Parathyroid adenoma (tissue), 2 donors: ENCODE measurements at regions not wholly inside any gene's neighbourhood (a gene's known extent, or its start where the extent isn't known, plus 50 kb on each side); places are given as distances from the start of the nearest gene placed in this dataset.

Experiments
- H2AFZ ChIP-seq: fragments of 300-600 bp; sonication (generic); one replicate; pipeline ENCODE4 v1.7.0; 2017; ENCODE audit warnings: antibody characterized with exemption, mild to moderate bottlenecking
- H3K27ac ChIP-seq: fragments of 300-600 bp; sonication (generic); one replicate; pipeline ENCODE4 v1.7.0; 2017
- H3K27me3 ChIP-seq: fragments of 300-600 bp; sonication (generic); one replicate; pipeline ENCODE4 v1.7.0; 2017; ENCODE audit warnings: low read length; ENCODE audit not compliant: control insufficient read depth, insufficient read depth
- H3K36me3 ChIP-seq: fragments of 300-600 bp; sonication (generic); one replicate; pipeline ENCODE4 v1.7.0; 2017; ENCODE audit warnings: low read length; ENCODE audit not compliant: control insufficient read depth, insufficient read depth
- H3K4me1 ChIP-seq: fragments of 300-600 bp; sonication (generic); one replicate; pipeline ENCODE4 v1.7.0; 2017; ENCODE audit warnings: control low read depth
- H3K4me2 ChIP-seq: fragments of 300-600 bp; sonication (generic); one replicate; pipeline ENCODE4 v1.7.0; 2017; ENCODE audit warnings: low read length
- H3K4me3 ChIP-seq: fragments of 300-600 bp; sonication (generic); one replicate; pipeline ENCODE4 v1.7.0; 2017; ENCODE audit warnings: low read depth, low read length
- H3K79me2 ChIP-seq: fragments of 300-600 bp; sonication (generic); one replicate; pipeline ENCODE4 v1.7.0; 2017; ENCODE audit warnings: control low read depth
- H3K9ac ChIP-seq: fragments of 300-600 bp; sonication (generic); one replicate; pipeline ENCODE4 v1.7.0; 2017; ENCODE audit warnings: mild to moderate bottlenecking
- H3K9me3 ChIP-seq: fragments of 300-600 bp; sonication (generic); one replicate; pipeline ENCODE4 v1.7.0; 2017; ENCODE audit warnings: low read length; ENCODE audit not compliant: control insufficient read depth
- CTCF ChIP-seq: fragments of 300-600 bp; sonication (generic); IDR thresholded peaks from one replicate; pipeline ENCODE4 v1.7.0; 2017; ENCODE audit warnings: antibody characterized with exemption, mild to moderate bottlenecking
- donor health status: primary hyperparathyroidism.

- H3K4me3 ChIP-seq, result no peak overlapping the region
- H3K4me2 ChIP-seq, result no peak overlapping the region
- no peaks in the 10 kb centered on the region for H3K79me2 ChIP-seq
- H3K27ac ChIP-seq, result no peak overlapping the region
- no peak for TF ChIP-seq CTCF
- H2AFZ ChIP-seq, result no peak overlapping the region
- no peaks in the 10 kb centered on the region for H3K9me3 ChIP-seq
- H3K9ac ChIP-seq, result no peak overlapping the region
- no peaks in the 10 kb centered on the region for H3K4me1 ChIP-seq
- H3K36me3 ChIP-seq, result no peaks in the 10 kb centered on the region
- no peaks in the 10 kb centered on the region for H3K27me3 ChIP-seq
Measured at GRCh38 chr2:181750305-181750704, 70.0 kb upstream of the NEUROD1 start.

- no peak overlapping the region for H3K27ac ChIP-seq
- no peak for TF ChIP-seq CTCF
- H3K79me2 ChIP-seq, result no peaks in the 10 kb centered on the region
- no peaks in the 10 kb centered on the region for H3K36me3 ChIP-seq
- H3K9me3 ChIP-seq, result no peaks in the 10 kb centered on the region
- no peak overlapping the region for H2AFZ ChIP-seq
- H3K9ac ChIP-seq, result no peak overlapping the region
- no peak overlapping the region for H3K4me2 ChIP-seq
- no peak overlapping the region for H3K4me3 ChIP-seq
- H3K4me1 ChIP-seq, result no peaks in the 10 kb centered on the region
- H3K27me3 ChIP-seq, result no peaks in the 10 kb centered on the region
Measured at GRCh38 chr2:181751266-181752030, 71.1 kb upstream of the NEUROD1 start.

- H3K4me1 ChIP-seq, result no peaks in the 10 kb centered on the region
Measured at GRCh38 chr2:181752301-181752700, 72.0 kb upstream of the NEUROD1 start.

GRCh38 chr2:181753686-181754085, 73.4 kb upstream of the NEUROD1 start:
- Histone ChIP-seq H3K4me3 (no peak overlapping the region), H3K4me1 (no peaks in the 10 kb centered on the region), H3K4me2 (no peak overlapping the region), H3K36me3 (no peaks in the 10 kb centered on the region), H3K27ac (no peak overlapping the region), H3K27me3 (no peaks in the 10 kb centered on the region), H3K9me3 (no peaks in the 10 kb centered on the region), H3K79me2 (no peaks in the 10 kb centered on the region), H2AFZ (no peak overlapping the region), H3K9ac (no peak overlapping the region)
- no peak for TF ChIP-seq CTCF

More at GRCh38 chr2:181752301-181752700, 72.0 kb upstream of the NEUROD1 start:
- Histone ChIP-seq H3K9me3 (no peaks in the 10 kb centered on the region), H3K4me3 (no peak overlapping the region), H3K79me2 (no peaks in the 10 kb centered on the region), H3K27ac (no peak overlapping the region), H3K9ac (no peak overlapping the region), H2AFZ (no peak overlapping the region), H3K36me3 (no peaks in the 10 kb centered on the region), H3K27me3 (no peaks in the 10 kb centered on the region), H3K4me2 (no peak overlapping the region)
- TF ChIP-seq CTCF, result no peak

- Histone ChIP-seq H3K27me3 (no peaks in the 10 kb centered on the region), H3K9ac (no peak overlapping the region), H3K4me1 (no peaks in the 10 kb centered on the region), H2AFZ (no peak overlapping the region), H3K27ac (no peak overlapping the region), H3K36me3 (no peaks in the 10 kb centered on the region), H3K4me3 (no peak overlapping the region), H3K9me3 (no peaks in the 10 kb centered on the region), H3K79me2 (no peaks in the 10 kb centered on the region), H3K4me2 (no peak overlapping the region)
- no peak for TF ChIP-seq CTCF
Measured at GRCh38 chr2:181754105-181754504, 73.8 kb upstream of the NEUROD1 start.
